SJCRH30 (cell line): ENCODE measurements at regions not wholly inside any gene's neighbourhood (a gene's known extent, or its start where the extent isn't known, plus 50 kb on each side); places are given as distances from the start of the nearest gene placed in this dataset.

ENCODE experiments used
- DNase-seq, 2 experiments: peaks; one replicate each; pipeline ENCODE4 v3.0.0-alpha.2; 2015 to 2020
- H3K27ac ChIP-seq: fragments of 250-450 bp; sonication (Bioruptor Pico); 2 replicates; pipeline ENCODE4 v1.5.1; 2020; ENCODE audit warnings: mild to moderate bottlenecking, moderate library complexity
- H3K27me3 ChIP-seq: fragments of 250-450 bp; sonication (Bioruptor Pico); 2 replicates; pipeline ENCODE4 v1.5.1; 2020; ENCODE audit warnings: mild to moderate bottlenecking, moderate library complexity
- H3K36me3 ChIP-seq: fragments of 250-450 bp; sonication (Bioruptor Pico); 2 replicates; pipeline ENCODE4 v1.5.1; 2020; ENCODE audit warnings: mild to moderate bottlenecking, moderate library complexity
- H3K4me1 ChIP-seq: fragments of 250-450 bp; sonication (Bioruptor Pico); 2 replicates; pipeline ENCODE4 v1.5.1; 2020; ENCODE audit warnings: mild to moderate bottlenecking, moderate library complexity
- H3K4me3 ChIP-seq: fragments of 250-450 bp; sonication (Bioruptor Pico); 2 replicates; pipeline ENCODE4 v1.5.1; 2020; ENCODE audit warnings: mild to moderate bottlenecking, moderate library complexity
- H3K9me3 ChIP-seq: fragments of 250-450 bp; sonication (Bioruptor Pico); replicated peaks from 2 replicates; pipeline ENCODE4 v1.5.1; 2020; ENCODE audit warnings: mild to moderate bottlenecking, moderate library complexity

GRCh38 chr13:80048030-80048429, 292.9 kb downstream of the SPRY2 start:
- no peaks in the 10 kb centered on the region for H3K36me3 ChIP-seq
- H3K9me3 ChIP-seq = no peaks in the 10 kb centered on the region
- H3K4me1 ChIP-seq = peaks cover 34% of the 10 kb centered on the region
- no peaks in the 10 kb centered on the region for H3K27me3 ChIP-seq
- no peak overlapping the region for H3K4me3 ChIP-seq
- peak in 1 of 2 experiments; percentile 7 for DNase-seq
- H3K27ac ChIP-seq = peak overlapping the region; percentile 81

GRCh38 chr13:80047406-80047805, 293.5 kb downstream of the SPRY2 start:
- peak; percentile 46 to 69 for DNase-seq
- Histone ChIP-seq H3K27me3 (no peaks in the 10 kb centered on the region), H3K36me3 (no peaks in the 10 kb centered on the region), H3K4me1 (peaks cover 34% of the 10 kb centered on the region), H3K4me3 (no peak overlapping the region), H3K9me3 (no peaks in the 10 kb centered on the region), H3K27ac (peak overlapping the region; percentile 81)

- Histone ChIP-seq H3K36me3 (no peaks in the 10 kb centered on the region), H3K27ac (no peak overlapping the region), H3K27me3 (no peaks in the 10 kb centered on the region), H3K4me1 (no peaks in the 10 kb centered on the region), H3K4me3 (no peak overlapping the region), H3K9me3 (no peaks in the 10 kb centered on the region)
- no peak for DNase-seq
Measured at GRCh38 chr13:80040981-80041317, 300.0 kb downstream of the SPRY2 start.

- Histone ChIP-seq H3K27ac (no peak overlapping the region), H3K36me3 (no peaks in the 10 kb centered on the region), H3K9me3 (no peaks in the 10 kb centered on the region), H3K4me3 (no peak overlapping the region), H3K4me1 (no peaks in the 10 kb centered on the region), H3K27me3 (no peaks in the 10 kb centered on the region)
- no peak for DNase-seq
Measured at GRCh38 chr13:80040196-80040980, 300.5 kb downstream of the SPRY2 start.

DNA sequence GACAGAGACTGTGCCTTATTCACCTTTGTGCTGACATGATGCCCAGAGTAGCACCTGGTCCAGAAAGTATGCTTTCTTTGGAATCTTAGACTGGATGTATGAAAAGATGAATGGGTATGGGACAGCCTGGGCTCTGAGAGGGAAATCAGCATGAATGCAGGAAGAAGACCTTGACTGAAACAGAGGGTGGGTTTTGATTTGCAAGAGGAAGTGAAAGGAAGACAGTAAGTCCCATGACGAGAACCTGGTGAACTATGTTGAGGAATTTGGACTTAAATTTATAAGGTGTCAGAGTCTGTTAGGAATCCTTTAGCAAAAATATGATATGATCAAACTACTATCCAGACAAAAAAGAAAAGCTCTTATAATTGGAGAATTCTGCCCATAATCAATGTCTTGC, 301.9 kb downstream of the SPRY2 start:
- no peaks in the 10 kb centered on the region for H3K4me1 ChIP-seq
- H3K27me3 ChIP-seq = no peaks in the 10 kb centered on the region
- no peaks in the 10 kb centered on the region for H3K9me3 ChIP-seq
- no peak overlapping the region for H3K4me3 ChIP-seq
- no peak for DNase-seq
- H3K27ac ChIP-seq = no peak overlapping the region
- H3K36me3 ChIP-seq = no peaks in the 10 kb centered on the region

DNA sequence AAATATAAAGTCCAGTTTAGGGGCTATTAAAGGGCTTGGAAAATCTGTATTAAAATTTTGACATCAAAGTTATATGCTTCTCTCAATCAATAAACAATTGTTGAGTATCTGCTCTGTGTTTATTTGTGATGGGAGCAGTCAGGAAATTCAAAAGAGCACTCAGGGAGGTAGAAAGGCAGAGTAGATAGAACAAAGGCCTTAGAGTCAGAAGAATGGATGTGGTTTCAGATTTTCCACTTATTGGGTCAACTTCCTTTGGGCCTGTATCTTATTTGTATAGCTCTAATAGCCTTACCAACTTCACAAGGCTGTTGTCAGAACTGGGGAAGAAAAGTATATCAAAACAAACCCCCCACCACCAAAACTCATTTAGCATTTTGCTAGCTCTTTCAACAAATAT, 302.6 kb downstream of the SPRY2 start:
- DNase-seq = no peak
- Histone ChIP-seq H3K4me1 (no peaks in the 10 kb centered on the region), H3K27ac (no peak overlapping the region), H3K4me3 (no peak overlapping the region), H3K27me3 (no peaks in the 10 kb centered on the region), H3K36me3 (no peaks in the 10 kb centered on the region), H3K9me3 (no peaks in the 10 kb centered on the region)

DNA sequence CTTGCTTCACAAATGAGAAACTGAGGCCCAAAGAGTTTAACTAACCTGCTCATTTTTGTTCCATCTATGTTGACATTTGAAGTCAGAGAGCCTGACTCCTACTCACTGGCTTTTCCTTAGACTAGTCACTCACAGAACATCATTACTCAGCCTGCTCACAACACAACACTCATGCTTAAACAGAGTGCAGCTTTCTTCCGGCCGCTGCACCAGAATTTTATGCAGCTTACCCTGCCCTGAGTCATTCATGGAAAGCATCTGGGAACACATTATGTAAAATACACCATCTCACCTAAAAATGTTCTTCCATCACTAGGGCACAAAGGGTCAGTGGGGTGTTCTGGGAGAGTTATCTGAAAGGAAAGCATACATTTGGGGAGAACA, 303.4 kb downstream of the SPRY2 start:
- Histone ChIP-seq H3K36me3 (no peaks in the 10 kb centered on the region), H3K4me3 (no peak overlapping the region), H3K4me1 (no peaks in the 10 kb centered on the region), H3K27me3 (no peaks in the 10 kb centered on the region), H3K9me3 (no peaks in the 10 kb centered on the region), H3K27ac (no peak overlapping the region)
- no peak for DNase-seq

- Histone ChIP-seq H3K36me3 (no peaks in the 10 kb centered on the region), H3K4me3 (no peak overlapping the region), H3K4me1 (no peaks in the 10 kb centered on the region), H3K27me3 (no peaks in the 10 kb centered on the region), H3K27ac (no peak overlapping the region), H3K9me3 (no peaks in the 10 kb centered on the region)
- no peak for DNase-seq
Measured at GRCh38 chr13:80036845-80037504, 304.0 kb downstream of the SPRY2 start.

GRCh38 chr13:80035096-80035495, 305.8 kb downstream of the SPRY2 start:
- Histone ChIP-seq H3K4me3 (no peak overlapping the region), H3K36me3 (no peaks in the 10 kb centered on the region), H3K9me3 (no peaks in the 10 kb centered on the region), H3K27ac (no peak overlapping the region), H3K4me1 (no peaks in the 10 kb centered on the region), H3K27me3 (no peaks in the 10 kb centered on the region)
- DNase-seq = no peak

- no peaks in the 10 kb centered on the region for H3K27me3 ChIP-seq
- DNase-seq = no peak
- no peak overlapping the region for H3K27ac ChIP-seq
- no peaks in the 10 kb centered on the region for H3K9me3 ChIP-seq
- no peaks in the 10 kb centered on the region for H3K36me3 ChIP-seq
- H3K4me3 ChIP-seq = no peak overlapping the region
- no peaks in the 10 kb centered on the region for H3K4me1 ChIP-seq
Measured at GRCh38 chr13:80033951-80034350, 307.0 kb downstream of the SPRY2 start.

GRCh38 chr13:80033286-80033685, 307.6 kb downstream of the SPRY2 start:
- peak; percentile 8 to 58 for DNase-seq
- Histone ChIP-seq H3K9me3 (no peaks in the 10 kb centered on the region), H3K36me3 (no peaks in the 10 kb centered on the region), H3K4me1 (no peaks in the 10 kb centered on the region), H3K4me3 (no peak overlapping the region), H3K27me3 (no peaks in the 10 kb centered on the region), H3K27ac (no peak overlapping the region)

- Histone ChIP-seq H3K4me3 (no peak overlapping the region), H3K27ac (no peak overlapping the region), H3K36me3 (no peaks in the 10 kb centered on the region), H3K9me3 (no peaks in the 10 kb centered on the region), H3K27me3 (no peaks in the 10 kb centered on the region), H3K4me1 (no peaks in the 10 kb centered on the region)
- peak; percentile 36 to 62 for DNase-seq
Measured at GRCh38 chr13:80030491-80030890, 310.4 kb downstream of the SPRY2 start.

DNA sequence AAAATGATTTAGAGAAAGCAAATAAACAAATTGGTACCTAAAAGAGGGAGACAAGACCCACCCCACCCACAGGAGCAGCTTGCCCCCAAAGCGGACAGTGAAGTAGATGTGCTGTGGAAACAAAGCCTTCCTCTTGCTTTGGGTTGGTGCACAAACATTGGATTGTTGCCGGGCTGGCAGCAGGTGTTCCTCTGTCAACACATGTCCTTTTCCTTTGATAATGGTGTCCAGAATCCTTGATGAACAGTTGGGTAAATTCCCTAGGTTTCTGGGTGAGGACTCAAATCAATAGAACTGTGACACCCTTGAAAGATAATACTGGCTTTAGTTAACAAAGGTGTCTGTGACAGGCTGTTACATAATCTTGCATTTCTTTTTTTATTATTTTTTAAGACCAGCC, 311.8 kb downstream of the SPRY2 start:
- Histone ChIP-seq H3K27ac (no peak overlapping the region), H3K4me3 (no peak overlapping the region), H3K9me3 (no peaks in the 10 kb centered on the region), H3K27me3 (no peaks in the 10 kb centered on the region), H3K36me3 (no peaks in the 10 kb centered on the region), H3K4me1 (no peaks in the 10 kb centered on the region)
- DNase-seq = peak in 1 of 2 experiments; percentile 35

- H3K4me3 ChIP-seq = no peak overlapping the region
- DNase-seq = no peak
- H3K4me1 ChIP-seq = no peaks in the 10 kb centered on the region
- no peaks in the 10 kb centered on the region for H3K9me3 ChIP-seq
- no peaks in the 10 kb centered on the region for H3K36me3 ChIP-seq
- H3K27me3 ChIP-seq = no peaks in the 10 kb centered on the region
- no peak overlapping the region for H3K27ac ChIP-seq
Measured at GRCh38 chr13:80022146-80022545, 318.8 kb downstream of the SPRY2 start.

DNA sequence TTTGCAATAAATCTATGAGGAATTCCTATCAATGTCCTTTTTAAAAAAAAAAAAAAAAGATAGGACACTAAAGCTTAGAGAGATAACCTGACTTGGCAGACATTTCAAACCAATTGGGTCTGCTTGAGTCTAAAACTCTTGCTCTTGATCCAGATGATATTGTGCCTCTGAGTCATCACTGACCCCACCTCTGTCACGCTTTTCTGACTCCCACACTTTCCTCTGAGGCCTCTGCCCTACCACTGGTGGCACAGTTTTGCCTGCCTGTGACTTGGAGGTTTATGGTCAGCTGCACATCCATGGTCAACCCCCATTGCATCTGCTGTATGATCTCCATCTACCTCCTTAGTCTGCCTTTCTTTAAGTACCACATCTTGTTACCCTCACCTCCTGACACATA, 328.7 kb downstream of the SPRY2 start:
- Histone ChIP-seq H3K4me1 (peaks cover 5% of the 10 kb centered on the region), H3K27me3 (no peaks in the 10 kb centered on the region), H3K9me3 (no peaks in the 10 kb centered on the region), H3K4me3 (no peak overlapping the region), H3K27ac (no peak overlapping the region), H3K36me3 (no peaks in the 10 kb centered on the region)
- peak in 1 of 2 experiments; percentile 17 for DNase-seq
